Neutrophil (primary cell): ENCODE measurements at regions not wholly inside any gene's neighbourhood (a gene's known extent, or its start where the extent isn't known, plus 50 kb on each side); places are given as distances from the start of the nearest gene placed in this dataset.

ENCODE experiments used
- H3K27ac ChIP-seq: fragments of 200-600 bp; sonication (generic); 2 replicates; pipeline ENCODE4 v1.5.1; 2016; ENCODE audit warnings: mild to moderate bottlenecking, moderate library complexity
- H3K27me3 ChIP-seq: fragments of 200-600 bp; sonication (generic); 2 replicates; pipeline ENCODE4 v1.6.0; 2016; ENCODE audit warnings: mild to moderate bottlenecking
- H3K36me3 ChIP-seq: fragments of 200-600 bp; sonication (generic); 2 replicates; pipeline ENCODE4 v1.5.1; 2017
- H3K4me1 ChIP-seq, 2 experiments: fragments of 200-600 bp in 1 of 2; sonication (generic) in 1 of 2; 1 replicate in 1 of 2; 2 replicates in 1 of 2; pipeline versions ENCODE4 v1.5.1 to v1.6.1; 2013 to 2016; ENCODE audit warnings: low read depth in 1 of 2, low read length in 1 of 2, mild to moderate bottlenecking in 1 of 2, moderate library complexity in 1 of 2; ENCODE audit not compliant: control insufficient read depth in 1 of 2, insufficient read depth in 1 of 2
- H3K4me3 ChIP-seq, 2 experiments: fragments of 200-600 bp in 1 of 2; sonication (generic) in 1 of 2; 1 replicate in 1 of 2; 2 replicates in 1 of 2; pipeline ENCODE4 v1.5.1; 2013 to 2016; ENCODE audit warnings: low read depth in 1 of 2, low read length in 1 of 2, mild to moderate bottlenecking in 1 of 2, moderate library complexity in 1 of 2
- H3K9me3 ChIP-seq: fragments of 200-600 bp; sonication (generic); 2 replicates; pipeline ENCODE4 v1.5.1; 2016
- CTCF ChIP-seq: fragments of 200-600 bp; sonication (generic); IDR thresholded peaks from 2 replicates; pipeline ENCODE4 v1.5.1; 2016; ENCODE audit warnings: antibody characterized with exemption

- Histone ChIP-seq H3K4me3 (no peak overlapping the region), H3K4me1 (no peaks in the 10 kb centered on the region), H3K27ac (no peak overlapping the region), H3K36me3 (no peaks in the 10 kb centered on the region), H3K27me3 (peaks cover 3% of the 10 kb centered on the region), H3K9me3 (no peaks in the 10 kb centered on the region)
- no peak for TF ChIP-seq CTCF
Measured at GRCh38 chr17:72430611-72431432, 310.0 kb downstream of the SOX9 start.

GRCh38 chr17:72432143-72432621 lies 311.4 kb downstream of the SOX9 start:
- H3K4me3 ChIP-seq = no peak overlapping the region
- no peak for TF ChIP-seq CTCF
- peaks cover 3% of the 10 kb centered on the region for H3K27me3 ChIP-seq
- no peak overlapping the region for H3K27ac ChIP-seq
- H3K4me1 ChIP-seq = no peaks in the 10 kb centered on the region
- no peaks in the 10 kb centered on the region for H3K36me3 ChIP-seq
- no peaks in the 10 kb centered on the region for H3K9me3 ChIP-seq

- H3K36me3 ChIP-seq = no peaks in the 10 kb centered on the region
- H3K9me3 ChIP-seq = no peaks in the 10 kb centered on the region
- no peak for TF ChIP-seq CTCF
- H3K27ac ChIP-seq = no peak overlapping the region
- H3K4me3 ChIP-seq = no peak overlapping the region
- no peaks in the 10 kb centered on the region for H3K4me1 ChIP-seq
- peaks cover 3% of the 10 kb centered on the region for H3K27me3 ChIP-seq
Measured at GRCh38 chr17:72432881-72433280, 312.1 kb downstream of the SOX9 start.

- Histone ChIP-seq H3K36me3 (no peaks in the 10 kb centered on the region), H3K9me3 (no peaks in the 10 kb centered on the region), H3K4me1 (no peaks in the 10 kb centered on the region), H3K27ac (no peak overlapping the region), H3K27me3 (peaks cover 3% of the 10 kb centered on the region), H3K4me3 (no peak overlapping the region)
- no peak for TF ChIP-seq CTCF
Measured at GRCh38 chr17:72433797-72434196, 313.0 kb downstream of the SOX9 start.

GRCh38 chr17:72434581-72434980 lies 313.8 kb downstream of the SOX9 start:
- TF ChIP-seq CTCF = no peak
- H3K27ac ChIP-seq = no peak overlapping the region
- H3K4me3 ChIP-seq = no peak overlapping the region
- no peaks in the 10 kb centered on the region for H3K4me1 ChIP-seq
- H3K27me3 ChIP-seq = peaks cover 3% of the 10 kb centered on the region
- H3K36me3 ChIP-seq = no peaks in the 10 kb centered on the region
- no peaks in the 10 kb centered on the region for H3K9me3 ChIP-seq
